WERI-Rb-1 (cell line): ENCODE measurements at regions not wholly inside any gene's neighbourhood (a gene's known extent, or its start where the extent isn't known, plus 50 kb on each side); places are given as distances from the start of the nearest gene placed in this dataset.

Source experiments
- DNase-seq: peaks from one replicate; pipeline ENCODE4 v3.0.0-alpha.2; 2020
- H3K27ac ChIP-seq: fragments of 250-450 bp; sonication (Bioruptor Pico); 2 replicates; pipeline ENCODE4 v1.5.1; 2020; ENCODE audit warnings: mild to moderate bottlenecking, moderate library complexity
- H3K27me3 ChIP-seq: fragments of 250-450 bp; sonication (Bioruptor Pico); 2 replicates; pipeline ENCODE4 v1.5.1; 2021; ENCODE audit warnings: mild to moderate bottlenecking, low read depth, moderate library complexity; ENCODE audit not compliant: insufficient read depth, severe bottlenecking
- H3K36me3 ChIP-seq: fragments of 250-450 bp; sonication (Bioruptor Pico); 2 replicates; pipeline ENCODE4 v1.5.1; 2020; ENCODE audit warnings: mild to moderate bottlenecking, moderate library complexity
- H3K4me3 ChIP-seq: 2 replicates; pipeline ENCODE4 v1.5.1; 2011; ENCODE audit warnings: low read depth, mild to moderate bottlenecking, control low read depth, low read length
- H3K9me3 ChIP-seq: fragments of 250-450 bp; sonication (Bioruptor Pico); 2 replicates; pipeline ENCODE4 v1.5.1; 2021; ENCODE audit warnings: mild to moderate bottlenecking, moderate library complexity; ENCODE audit not compliant: severe bottlenecking
- CTCF ChIP-seq: IDR thresholded peaks from 2 replicates; pipeline ENCODE4 v1.5.1; 2011; ENCODE audit warnings: low read depth, mild to moderate bottlenecking, control low read depth, inconsistent platforms, low read length

- Histone ChIP-seq H3K36me3 (no peaks in the 10 kb centered on the region), H3K4me3 (no peak overlapping the region), H3K27ac (no peak overlapping the region), H3K9me3 (no peaks in the 10 kb centered on the region), H3K27me3 (no peaks in the 10 kb centered on the region)
- DNase-seq = no peak
- no peak for TF ChIP-seq CTCF
Measured at GRCh38 chr13:76778853-76779252, 107.4 kb downstream of the KCTD12 start.

- no peak overlapping the region for H3K4me3 ChIP-seq
- no peak overlapping the region for H3K27ac ChIP-seq
- no peaks in the 10 kb centered on the region for H3K36me3 ChIP-seq
- no peaks in the 10 kb centered on the region for H3K27me3 ChIP-seq
- no peak for DNase-seq
- TF ChIP-seq CTCF = no peak
- H3K9me3 ChIP-seq = no peaks in the 10 kb centered on the region
Measured at GRCh38 chr13:76777096-76777495, 109.1 kb downstream of the KCTD12 start.

GRCh38 chr13:76775088-76775740, 111.0 kb downstream of the KCTD12 start:
- Histone ChIP-seq H3K27ac (no peak overlapping the region), H3K9me3 (no peaks in the 10 kb centered on the region), H3K4me3 (no peak overlapping the region), H3K27me3 (no peaks in the 10 kb centered on the region), H3K36me3 (no peaks in the 10 kb centered on the region)
- no peak for DNase-seq
- TF ChIP-seq CTCF = no peak

- Histone ChIP-seq H3K36me3 (no peaks in the 10 kb centered on the region), H3K27me3 (no peaks in the 10 kb centered on the region), H3K9me3 (no peaks in the 10 kb centered on the region), H3K27ac (no peak overlapping the region), H3K4me3 (no peak overlapping the region)
- TF ChIP-seq CTCF = no peak
- no peak for DNase-seq
Measured at GRCh38 chr13:76773448-76774094, 112.6 kb downstream of the KCTD12 start.

GRCh38 chr13:76772241-76772640, 114.0 kb downstream of the KCTD12 start:
- H3K36me3 ChIP-seq = no peaks in the 10 kb centered on the region
- TF ChIP-seq CTCF = no peak

More at GRCh38 chr13:76772241-76772640, 114.0 kb downstream of the KCTD12 start:
- no peak overlapping the region for H3K4me3 ChIP-seq
- H3K27ac ChIP-seq = no peak overlapping the region
- H3K9me3 ChIP-seq = no peaks in the 10 kb centered on the region
- no peak for DNase-seq
- H3K27me3 ChIP-seq = no peaks in the 10 kb centered on the region
